Activated T-cell treated with anti-CD3 and anti-CD28 coated beads, Interleukin-2, amount 50 U/mL, for 72 hours (primary cell): ENCODE measurements at regions not wholly inside any gene's neighbourhood (a gene's known extent, or its start where the extent isn't known, plus 50 kb on each side); places are given as distances from the start of the nearest gene placed in this dataset.

Experiments
- ATAC-seq, 2 donors: fragments of 150-1000 bp; cut with Tn5 transposase; replicated peaks in 1 of 2; 2 replicates each; pipeline ENCODE4 v1.10.0; 2021; ENCODE audit warnings: moderate library complexity in 2 of 2, mild to moderate bottlenecking in 1 of 2
- DNase-seq, 2 donors: peaks; one replicate each; pipeline ENCODE4 v3.0.0; 2021 to 2022; ENCODE audit warnings: mixed read lengths in 1 of 2
- H3K27ac Mint-ChIP-seq: one replicate; pipeline ENCODE4 v1.8.0; 2022; ENCODE audit warnings: mild to moderate bottlenecking, moderate library complexity, mixed read lengths
- H3K27me3 Mint-ChIP-seq: one replicate; pipeline ENCODE4 v1.8.0; 2022; ENCODE audit warnings: low read depth, mixed read lengths
- H3K36me3 Mint-ChIP-seq, 2 donors: one replicate each; pipeline ENCODE4 v1.8.0; 2022; ENCODE audit warnings: mixed read lengths in 2 of 2, mild to moderate bottlenecking in 1 of 2; ENCODE audit not compliant: insufficient read depth in 2 of 2
- H3K4me1 Mint-ChIP-seq: one replicate; pipeline ENCODE4 v1.8.0; 2022; ENCODE audit warnings: low read depth, mixed read lengths
- H3K4me3 Mint-ChIP-seq, 2 donors: one replicate each; pipeline ENCODE4 v1.8.0; 2022; ENCODE audit warnings: mild to moderate bottlenecking in 2 of 2, mixed read lengths in 2 of 2, moderate library complexity in 2 of 2
- H3K9me3 Mint-ChIP-seq, 2 donors: one replicate each; pipeline ENCODE4 v1.8.0; 2022; ENCODE audit warnings: mixed read lengths in 2 of 2

DNA sequence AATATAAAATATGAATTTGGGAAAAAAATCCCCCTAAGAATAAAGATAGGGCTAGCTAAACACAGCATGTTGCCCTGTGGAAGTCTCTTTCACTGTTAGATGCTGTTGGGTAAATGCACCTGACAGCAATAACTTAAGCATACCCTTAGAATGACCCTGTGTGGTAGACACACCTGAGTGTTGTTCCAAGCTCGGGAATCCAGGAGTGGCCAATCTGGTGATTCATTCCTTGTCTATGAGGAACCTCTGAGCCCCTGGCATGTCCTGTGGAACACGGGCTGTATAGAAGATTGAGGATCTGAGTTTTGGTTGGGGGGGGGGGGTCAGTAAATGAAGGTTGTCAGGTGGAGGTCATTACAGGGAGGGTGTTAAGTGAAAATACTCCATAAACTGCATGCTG lies 730.0 kb upstream of the IGFBP3 start:
- Mint-ChIP-seq H3K4me3 (no peak overlapping the region), H3K27ac (no peak overlapping the region), H3K27me3 (no peaks in the 10 kb centered on the region), H3K4me1 (no peaks in the 10 kb centered on the region), H3K36me3 (peaks cover 0 to 2% of the 10 kb centered on the region in 2 donors), H3K9me3 (peaks cover 6 to 12% of the 10 kb centered on the region in 2 donors)
- no peak for ATAC-seq
- DNase-seq: no peak

DNA sequence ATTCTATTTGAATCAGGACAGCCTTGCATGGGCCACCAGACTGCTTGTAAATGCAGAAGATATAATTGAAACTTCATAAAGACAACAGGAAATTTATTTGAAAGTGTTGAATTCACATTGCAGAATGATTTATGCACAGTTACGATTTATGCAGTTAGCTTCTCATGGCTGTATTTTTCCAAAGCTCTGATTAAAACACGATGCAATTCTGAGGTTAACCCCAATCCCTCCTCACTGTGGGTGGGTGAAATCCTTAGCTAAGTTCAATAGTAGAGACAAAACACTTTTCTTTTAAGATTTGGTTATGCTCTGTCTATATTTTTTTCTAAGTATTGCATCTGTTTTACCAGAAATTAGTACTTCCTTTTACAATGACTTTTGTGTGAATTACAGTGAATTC lies 728.8 kb upstream of the IGFBP3 start:
- peaks cover 6 to 16% of the 10 kb centered on the region in 2 donors for H3K9me3 Mint-ChIP-seq
- H3K27me3 Mint-ChIP-seq: no peaks in the 10 kb centered on the region
- no peak overlapping the region for H3K27ac Mint-ChIP-seq
- no peak overlapping the region for H3K4me3 Mint-ChIP-seq
- H3K4me1 Mint-ChIP-seq: no peaks in the 10 kb centered on the region
- ATAC-seq (no peak), DNase-seq (no peak)
- peaks cover 0 to 2% of the 10 kb centered on the region in 2 donors for H3K36me3 Mint-ChIP-seq

DNA sequence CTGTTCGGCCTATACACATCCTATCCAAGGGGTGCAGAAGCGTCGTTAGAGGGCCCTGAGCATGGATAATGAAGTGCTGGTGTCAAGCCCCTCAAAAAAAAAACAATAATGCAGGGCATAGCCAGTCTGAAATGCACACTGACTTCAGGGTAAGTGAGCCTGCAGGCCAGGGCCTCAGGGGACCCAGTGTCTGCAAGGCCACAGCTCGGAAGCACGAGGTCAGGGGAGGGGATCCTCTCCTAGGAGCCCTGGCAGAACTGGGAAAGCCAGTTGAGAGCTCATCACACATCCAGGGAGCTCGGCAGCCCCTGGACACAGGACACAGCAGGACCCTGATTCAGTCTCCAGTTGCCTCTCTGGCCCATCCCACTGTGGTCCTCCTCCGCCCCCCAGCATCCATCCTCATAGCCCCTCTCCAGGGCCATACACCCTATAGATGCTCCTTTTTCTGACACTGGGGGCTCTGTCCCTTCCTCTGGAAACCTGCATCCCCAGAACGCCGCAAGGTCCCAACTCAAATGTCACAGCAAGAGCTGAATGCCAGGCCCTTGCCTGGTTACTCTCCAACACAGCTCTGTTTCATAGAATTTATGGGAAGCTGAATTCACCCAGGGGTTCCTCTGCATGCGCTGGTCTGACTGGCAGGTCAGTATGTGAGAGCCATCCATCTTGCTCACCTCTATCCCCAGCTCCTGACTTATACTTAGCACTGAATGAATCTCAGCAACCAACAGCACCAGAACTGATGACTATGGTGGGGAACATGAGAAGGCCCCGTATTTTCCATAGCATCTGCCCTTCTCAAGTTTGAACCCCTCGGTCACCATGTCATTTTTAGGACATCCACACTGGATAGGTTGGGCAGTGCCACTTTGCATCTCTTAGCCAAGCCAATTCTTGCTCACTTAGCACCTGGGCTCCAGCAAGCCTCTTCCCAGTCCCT lies 717.0 kb upstream of the IGFBP3 start:
- Mint-ChIP-seq H3K4me1 (no peaks in the 10 kb centered on the region), H3K27ac (no peak overlapping the region), H3K27me3 (no peaks in the 10 kb centered on the region), H3K9me3 (peaks cover 0 to 4% of the 10 kb centered on the region in 2 donors), H3K4me3 (no peak overlapping the region), H3K36me3 (peaks cover 0 to under 1% of the 10 kb centered on the region in 2 donors)
- ATAC-seq: no peak
- no peak for DNase-seq

DNA sequence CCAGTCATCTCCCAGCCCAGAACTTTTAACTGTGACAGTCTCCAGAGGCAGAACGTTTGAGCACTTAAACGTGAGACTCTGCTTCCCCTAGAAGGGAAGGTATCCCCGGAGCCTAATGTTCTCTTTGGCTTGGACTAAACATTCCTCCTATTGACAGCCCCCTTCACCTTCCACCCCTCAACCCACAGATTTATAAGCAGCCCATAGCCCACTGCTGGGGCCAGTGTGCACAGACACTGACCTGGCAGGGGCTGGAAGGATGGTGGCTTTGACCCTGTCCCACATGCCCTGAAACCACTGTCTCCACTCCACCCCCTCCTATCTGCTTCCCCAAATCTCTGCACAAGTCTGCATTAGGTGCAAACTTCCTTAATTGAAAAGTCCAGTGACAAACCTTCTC lies 715.0 kb upstream of the IGFBP3 start:
- Mint-ChIP-seq H3K9me3 (peaks cover 2 to 7% of the 10 kb centered on the region in 2 donors), H3K36me3 (peaks cover 0 to 3% of the 10 kb centered on the region in 2 donors), H3K27ac (no peak overlapping the region), H3K4me1 (no peaks in the 10 kb centered on the region), H3K27me3 (no peaks in the 10 kb centered on the region), H3K4me3 (no peak overlapping the region)
- ATAC-seq (no peak), DNase-seq (no peak)

DNA sequence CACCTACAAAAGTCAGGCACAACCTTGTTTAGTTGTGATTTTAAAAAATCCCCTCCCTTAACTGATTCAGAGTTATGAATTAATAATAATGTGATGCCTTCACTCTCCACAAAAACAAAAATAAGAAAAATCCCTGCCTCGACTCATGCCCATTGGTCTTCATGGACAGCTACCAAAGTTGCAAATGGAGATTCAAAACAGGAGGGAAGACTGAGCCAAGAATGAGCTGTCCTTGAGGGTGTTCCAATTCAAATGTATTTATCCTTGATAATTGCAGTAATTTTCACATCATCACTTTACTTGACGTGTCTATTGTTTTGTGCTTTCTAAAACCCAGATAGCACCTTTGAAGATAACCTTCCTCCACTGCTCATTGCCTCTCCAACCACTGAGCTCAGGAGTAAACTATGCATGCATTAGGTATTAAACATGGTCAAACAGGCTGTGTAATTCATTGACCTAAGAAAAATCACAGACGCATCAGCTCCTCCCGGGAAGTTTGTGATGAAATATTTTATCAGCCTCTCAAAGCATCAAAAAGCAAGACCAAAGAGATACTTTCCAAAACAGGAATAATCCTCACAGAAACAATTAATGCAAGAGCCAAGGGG lies 712.7 kb upstream of the IGFBP3 start:
- H3K36me3 Mint-ChIP-seq: peaks cover 0 to 3% of the 10 kb centered on the region in 2 donors
- DNase-seq: no peak
- no peak for ATAC-seq
- H3K4me1 Mint-ChIP-seq: no peaks in the 10 kb centered on the region
- peaks cover 2 to 4% of the 10 kb centered on the region in 2 donors for H3K9me3 Mint-ChIP-seq
- H3K27ac Mint-ChIP-seq: no peak overlapping the region
- no peak overlapping the region for H3K4me3 Mint-ChIP-seq
- H3K27me3 Mint-ChIP-seq: no peaks in the 10 kb centered on the region

DNA sequence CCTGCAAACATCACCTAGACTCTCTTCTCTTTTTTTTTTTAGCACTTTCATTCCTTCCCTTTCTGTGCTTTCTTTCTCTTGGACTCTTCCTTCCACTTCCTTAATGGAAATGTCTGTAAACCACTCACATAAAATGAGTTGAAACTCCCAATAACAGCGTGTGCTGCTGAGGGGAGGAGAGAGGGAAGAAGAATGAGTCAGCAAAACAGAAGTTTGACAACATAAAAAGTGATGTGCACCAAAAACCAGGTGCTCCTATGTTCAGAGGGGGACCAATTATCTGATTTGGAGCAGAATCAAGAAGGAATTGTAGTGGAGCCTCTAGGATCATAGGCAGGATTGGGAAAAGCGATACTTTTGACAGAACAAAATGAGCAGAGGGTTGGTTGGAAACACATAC lies 712.1 kb upstream of the IGFBP3 start:
- Mint-ChIP-seq H3K4me3 (no peak overlapping the region), H3K36me3 (peaks cover 0 to 3% of the 10 kb centered on the region in 2 donors), H3K27me3 (no peaks in the 10 kb centered on the region), H3K27ac (no peak overlapping the region), H3K9me3 (peaks cover 2 to 4% of the 10 kb centered on the region in 2 donors), H3K4me1 (no peaks in the 10 kb centered on the region)
- DNase-seq: no peak
- no peak for ATAC-seq

DNA sequence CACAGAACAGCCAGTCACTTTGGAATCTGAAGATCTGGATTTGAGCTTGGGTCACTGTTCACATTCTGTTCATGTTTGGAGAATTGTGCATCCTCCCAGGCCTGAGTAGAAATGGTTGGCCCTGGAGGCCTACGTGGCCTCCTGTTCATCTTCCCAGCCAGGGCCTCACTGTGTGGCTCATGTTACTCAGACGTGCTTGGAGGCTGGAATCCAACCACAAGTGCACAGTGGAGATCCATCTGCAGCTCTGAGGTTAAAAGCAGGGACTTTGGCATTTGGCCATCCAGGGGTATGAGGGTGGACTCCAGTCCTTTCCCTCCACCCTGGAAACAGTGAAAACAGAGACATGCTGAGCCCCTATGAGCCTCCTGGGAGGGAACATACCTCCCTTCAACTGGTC lies 709.0 kb upstream of the IGFBP3 start:
- Mint-ChIP-seq H3K4me3 (no peak overlapping the region), H3K36me3 (peaks cover 0 to 3% of the 10 kb centered on the region in 2 donors), H3K27ac (no peak overlapping the region), H3K27me3 (no peaks in the 10 kb centered on the region), H3K4me1 (no peaks in the 10 kb centered on the region), H3K9me3 (peaks cover 2 to 6% of the 10 kb centered on the region in 2 donors)
- ATAC-seq (no peak), DNase-seq (no peak)

DNA sequence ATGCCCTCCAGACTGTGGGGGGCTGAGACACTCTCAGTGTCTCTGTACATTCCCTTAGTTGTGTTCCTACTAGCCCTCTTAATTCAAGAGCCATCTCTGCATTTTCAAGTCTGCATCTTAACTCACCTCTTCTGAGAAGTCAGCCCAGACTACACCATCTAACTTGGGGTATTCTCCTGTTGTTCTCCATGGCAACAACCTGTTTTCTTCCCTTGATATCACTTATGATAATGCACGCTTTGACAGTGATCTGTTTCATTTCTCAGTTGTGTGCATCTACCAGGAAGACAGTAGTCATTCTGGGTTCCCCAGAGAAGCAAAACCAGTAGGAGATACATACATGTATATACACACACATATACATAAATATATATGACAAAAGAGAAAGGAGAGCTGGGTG lies 707.3 kb upstream of the IGFBP3 start:
- Mint-ChIP-seq H3K4me1 (no peaks in the 10 kb centered on the region), H3K27ac (no peak overlapping the region), H3K4me3 (no peak overlapping the region), H3K9me3 (peaks cover 2 to 5% of the 10 kb centered on the region in 2 donors), H3K27me3 (no peaks in the 10 kb centered on the region), H3K36me3 (peaks cover 0 to 3% of the 10 kb centered on the region in 2 donors)
- DNase-seq: no peak
- no peak for ATAC-seq

DNA sequence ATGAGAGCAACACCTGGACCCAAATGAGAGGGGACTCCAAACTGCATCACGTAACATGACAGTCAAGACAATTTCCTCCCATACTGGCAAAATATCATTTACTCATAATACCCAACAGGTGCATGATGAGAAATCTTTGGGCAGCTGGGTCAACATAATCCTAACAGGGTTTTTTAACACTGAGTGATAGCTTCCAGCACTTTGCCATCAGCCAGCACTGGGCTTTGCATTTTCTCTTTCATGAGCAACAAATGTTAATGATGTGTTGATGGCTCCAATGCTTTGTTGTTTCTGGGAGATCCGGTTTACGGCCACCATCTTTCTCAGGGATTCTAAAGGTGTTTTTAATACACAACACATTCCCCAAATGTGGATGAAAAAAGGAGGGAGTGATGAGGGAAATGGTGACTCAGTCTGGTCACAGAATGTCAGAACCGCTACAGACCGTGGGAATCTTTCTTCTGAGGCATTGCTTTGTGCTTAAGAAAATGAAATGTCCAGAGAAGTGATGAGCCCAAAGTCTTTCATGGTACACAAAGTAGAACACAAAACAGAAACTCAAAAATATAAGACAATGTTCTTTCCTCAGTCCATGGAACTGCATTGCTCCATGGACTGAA lies 705.7 kb upstream of the IGFBP3 start:
- peaks cover 0 to 2% of the 10 kb centered on the region in 2 donors for H3K9me3 Mint-ChIP-seq
- H3K4me3 Mint-ChIP-seq: no peak overlapping the region
- ATAC-seq (no peak), DNase-seq (no peak)
- H3K4me1 Mint-ChIP-seq: no peaks in the 10 kb centered on the region
- no peaks in the 10 kb centered on the region for H3K36me3 Mint-ChIP-seq
- no peak overlapping the region for H3K27ac Mint-ChIP-seq
- H3K27me3 Mint-ChIP-seq: no peaks in the 10 kb centered on the region

DNA sequence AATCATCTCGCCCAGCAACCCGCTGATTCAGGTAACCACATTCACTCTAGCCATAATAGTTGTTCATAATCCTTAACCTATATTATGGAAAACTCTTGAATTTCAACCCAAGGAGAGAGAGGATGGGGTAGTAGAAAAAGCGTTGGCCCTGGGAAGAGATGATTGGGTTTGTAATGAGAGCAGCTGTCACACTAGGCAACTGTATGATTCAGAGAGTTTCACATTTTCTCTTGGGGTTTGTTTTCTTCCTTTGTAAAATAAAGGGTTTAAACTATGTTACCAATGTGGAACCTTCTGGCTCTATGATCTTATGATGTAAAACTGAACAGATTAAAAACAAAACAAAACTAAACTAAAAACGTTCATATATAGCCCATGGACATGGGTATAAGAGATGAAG lies 705.2 kb upstream of the IGFBP3 start:
- Mint-ChIP-seq H3K4me3 (no peak overlapping the region), H3K9me3 (peaks cover 0 to 2% of the 10 kb centered on the region in 2 donors), H3K4me1 (no peaks in the 10 kb centered on the region), H3K27ac (no peak overlapping the region), H3K36me3 (no peaks in the 10 kb centered on the region), H3K27me3 (no peaks in the 10 kb centered on the region)
- ATAC-seq: no peak
- no peak for DNase-seq

DNA sequence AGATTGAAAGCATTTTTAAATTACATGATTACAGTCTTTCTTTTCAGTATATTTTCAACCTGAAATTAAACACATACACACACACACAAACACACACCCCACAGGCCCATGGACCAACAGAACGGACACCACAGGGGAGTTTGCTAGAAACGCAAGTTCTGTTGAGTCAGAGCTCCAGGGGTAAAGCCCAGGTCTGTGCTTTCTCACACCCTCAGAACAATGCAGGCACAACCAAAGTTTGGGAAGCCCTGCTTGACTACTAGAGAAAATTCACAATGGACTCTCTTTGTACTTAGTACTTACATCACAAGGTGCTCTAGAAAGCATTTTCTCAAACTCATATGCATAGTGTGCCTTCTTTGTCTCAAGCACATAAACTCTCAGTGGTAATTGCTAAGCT lies 704.0 kb upstream of the IGFBP3 start:
- Mint-ChIP-seq H3K4me1 (no peaks in the 10 kb centered on the region), H3K4me3 (no peak overlapping the region), H3K27ac (no peak overlapping the region), H3K36me3 (no peaks in the 10 kb centered on the region), H3K9me3 (peaks cover 0 to 2% of the 10 kb centered on the region in 2 donors), H3K27me3 (no peaks in the 10 kb centered on the region)
- ATAC-seq: no peak
- no peak for DNase-seq

DNA sequence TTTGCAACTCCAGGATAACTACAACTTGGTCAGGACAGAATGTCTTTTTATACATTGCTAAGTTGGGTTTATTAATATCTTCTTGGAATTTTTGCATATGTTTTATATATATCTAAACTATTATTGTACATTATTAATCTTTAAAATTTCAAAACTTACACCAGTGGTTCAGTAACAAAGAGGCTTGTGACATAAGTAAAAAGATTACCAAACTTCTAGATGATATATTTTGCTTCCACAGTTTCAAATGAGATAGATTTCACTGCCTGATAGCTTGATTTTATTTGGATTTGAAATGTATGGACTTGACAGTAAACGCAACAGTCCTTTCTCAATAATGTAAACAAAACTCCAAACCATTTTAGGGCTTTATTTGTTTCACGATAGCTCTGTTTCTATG lies 701.2 kb upstream of the IGFBP3 start:
- Mint-ChIP-seq H3K4me1 (no peaks in the 10 kb centered on the region), H3K4me3 (no peak overlapping the region), H3K36me3 (no peaks in the 10 kb centered on the region), H3K9me3 (peaks cover 0 to 2% of the 10 kb centered on the region in 2 donors), H3K27me3 (no peaks in the 10 kb centered on the region), H3K27ac (no peak overlapping the region)
- ATAC-seq (no peak), DNase-seq (no peak)

DNA sequence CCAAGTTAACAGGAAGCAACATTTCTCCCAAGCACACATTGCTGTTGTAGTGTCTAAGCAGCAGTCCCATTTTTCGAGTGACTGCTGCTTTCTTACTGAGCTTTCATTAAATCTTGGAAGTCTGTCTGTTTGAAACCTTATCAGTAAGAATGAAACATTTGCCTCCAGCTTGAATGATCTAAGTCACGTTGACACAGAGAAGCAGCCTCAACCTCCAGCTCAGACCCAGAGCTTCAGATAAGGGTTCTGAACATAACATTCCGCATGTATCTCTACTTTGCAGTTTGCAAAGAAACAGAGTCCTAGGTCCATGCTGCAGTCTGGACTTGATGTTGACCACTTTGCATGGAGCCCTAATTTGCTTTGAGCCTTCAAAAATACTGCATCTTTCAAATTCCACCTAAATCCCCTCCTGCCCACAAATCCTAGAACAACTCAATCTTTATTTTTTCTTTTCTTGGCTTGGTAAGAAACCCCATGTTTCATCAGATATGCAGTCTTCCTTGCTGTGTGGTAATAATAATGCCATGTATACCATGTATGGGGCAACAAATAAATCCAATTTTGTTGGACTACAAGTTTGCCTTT lies 698.7 kb upstream of the IGFBP3 start:
- DNase-seq (no peak), ATAC-seq (no peak)
- H3K4me3 Mint-ChIP-seq: no peak overlapping the region
- H3K9me3 Mint-ChIP-seq: peaks cover 0 to 2% of the 10 kb centered on the region in 2 donors
- H3K27me3 Mint-ChIP-seq: no peaks in the 10 kb centered on the region
- H3K36me3 Mint-ChIP-seq: no peaks in the 10 kb centered on the region
- no peaks in the 10 kb centered on the region for H3K4me1 Mint-ChIP-seq
- H3K27ac Mint-ChIP-seq: no peak overlapping the region
